C4-2B (cell line): ENCODE measurements at regions not wholly inside any gene's neighbourhood (a gene's known extent, or its start where the extent isn't known, plus 50 kb on each side); places are given as distances from the start of the nearest gene placed in this dataset.

ENCODE experiments used
- ZFX ChIP-seq: fragments of 450-650 bp; IDR thresholded peaks from 2 replicates; pipeline ENCODE4 v1.6.1; 2017
- TF ChIP-seq, protein P1 (sequence below): fragments of 450-650 bp; conservative IDR thresholded peaks from 2 replicates; pipeline ENCODE4 v1.5.1; 2017; ENCODE audit warnings: mild to moderate bottlenecking

DNA sequence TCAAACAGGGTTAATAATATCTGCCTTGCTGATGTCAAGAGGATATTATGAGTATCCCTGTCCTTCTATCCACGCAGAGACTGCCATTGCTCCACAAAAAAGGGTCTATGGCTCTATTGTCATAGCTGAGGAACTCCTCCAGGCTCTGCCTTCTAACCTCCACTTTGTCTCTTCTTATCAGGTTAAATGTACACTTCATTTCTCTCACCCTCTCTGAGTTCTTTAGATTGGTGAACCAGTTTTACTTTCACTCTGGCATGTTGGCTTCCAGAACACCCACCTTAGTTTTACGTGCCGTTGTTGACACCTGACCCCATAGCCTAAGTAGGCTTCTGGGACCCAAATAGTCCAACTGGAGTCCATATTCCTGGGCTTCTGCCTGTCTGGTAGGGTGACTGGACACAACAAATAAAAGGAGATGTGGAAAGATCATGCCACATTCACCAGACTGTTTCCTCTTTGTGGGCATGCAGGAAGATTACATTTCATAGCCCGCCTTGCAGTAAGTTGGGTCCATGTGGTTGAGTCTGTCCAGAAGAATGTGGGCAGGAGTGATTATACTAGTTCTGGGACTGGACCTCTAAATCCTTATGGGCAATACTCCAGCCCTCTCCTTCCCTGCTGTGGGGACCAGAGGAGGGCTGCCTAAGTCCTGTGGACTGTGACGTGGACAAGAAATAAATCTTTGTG is 350.4 kb upstream of the CLINT1 start:
- TF ChIP-seq, protein P1, sequence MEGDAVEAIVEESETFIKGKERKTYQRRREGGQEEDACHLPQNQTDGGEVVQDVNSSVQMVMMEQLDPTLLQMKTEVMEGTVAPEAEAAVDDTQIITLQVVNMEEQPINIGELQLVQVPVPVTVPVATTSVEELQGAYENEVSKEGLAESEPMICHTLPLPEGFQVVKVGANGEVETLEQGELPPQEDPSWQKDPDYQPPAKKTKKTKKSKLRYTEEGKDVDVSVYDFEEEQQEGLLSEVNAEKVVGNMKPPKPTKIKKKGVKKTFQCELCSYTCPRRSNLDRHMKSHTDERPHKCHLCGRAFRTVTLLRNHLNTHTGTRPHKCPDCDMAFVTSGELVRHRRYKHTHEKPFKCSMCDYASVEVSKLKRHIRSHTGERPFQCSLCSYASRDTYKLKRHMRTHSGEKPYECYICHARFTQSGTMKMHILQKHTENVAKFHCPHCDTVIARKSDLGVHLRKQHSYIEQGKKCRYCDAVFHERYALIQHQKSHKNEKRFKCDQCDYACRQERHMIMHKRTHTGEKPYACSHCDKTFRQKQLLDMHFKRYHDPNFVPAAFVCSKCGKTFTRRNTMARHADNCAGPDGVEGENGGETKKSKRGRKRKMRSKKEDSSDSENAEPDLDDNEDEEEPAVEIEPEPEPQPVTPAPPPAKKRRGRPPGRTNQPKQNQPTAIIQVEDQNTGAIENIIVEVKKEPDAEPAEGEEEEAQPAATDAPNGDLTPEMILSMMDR: no peak
- no peak for TF ChIP-seq ZFX
